C4-2B (cell line): ENCODE measurements at regions not wholly inside any gene's neighbourhood (a gene's known extent, or its start where the extent isn't known, plus 50 kb on each side); places are given as distances from the start of the nearest gene placed in this dataset.
"Not testable (repeated sequence)": the region's sequence is repeated elsewhere in the genome, so short reads cannot be mapped to it uniquely, and the experiment has no call there.

Experiments used
- CTCF ChIP-seq: fragments of 450-650 bp; conservative IDR thresholded peaks from 2 replicates; pipeline ENCODE4 v1.5.1; 2017; ENCODE audit warnings: mild to moderate bottlenecking
- ZFX ChIP-seq: fragments of 450-650 bp; IDR thresholded peaks from 2 replicates; pipeline ENCODE4 v1.6.1; 2017

- not testable (repeated sequence) for TF ChIP-seq CTCF, ZFX
These were observed 212.1 kb upstream of the NUPR2 start for GRCh38 chr7:56328327-56328726.
